ENCODE measurements at regions not wholly inside any gene's neighbourhood (a gene's known extent, or its start where the extent isn't known, plus 50 kb on each side); places are given as distances from the start of the nearest gene placed in this dataset.

DNA sequence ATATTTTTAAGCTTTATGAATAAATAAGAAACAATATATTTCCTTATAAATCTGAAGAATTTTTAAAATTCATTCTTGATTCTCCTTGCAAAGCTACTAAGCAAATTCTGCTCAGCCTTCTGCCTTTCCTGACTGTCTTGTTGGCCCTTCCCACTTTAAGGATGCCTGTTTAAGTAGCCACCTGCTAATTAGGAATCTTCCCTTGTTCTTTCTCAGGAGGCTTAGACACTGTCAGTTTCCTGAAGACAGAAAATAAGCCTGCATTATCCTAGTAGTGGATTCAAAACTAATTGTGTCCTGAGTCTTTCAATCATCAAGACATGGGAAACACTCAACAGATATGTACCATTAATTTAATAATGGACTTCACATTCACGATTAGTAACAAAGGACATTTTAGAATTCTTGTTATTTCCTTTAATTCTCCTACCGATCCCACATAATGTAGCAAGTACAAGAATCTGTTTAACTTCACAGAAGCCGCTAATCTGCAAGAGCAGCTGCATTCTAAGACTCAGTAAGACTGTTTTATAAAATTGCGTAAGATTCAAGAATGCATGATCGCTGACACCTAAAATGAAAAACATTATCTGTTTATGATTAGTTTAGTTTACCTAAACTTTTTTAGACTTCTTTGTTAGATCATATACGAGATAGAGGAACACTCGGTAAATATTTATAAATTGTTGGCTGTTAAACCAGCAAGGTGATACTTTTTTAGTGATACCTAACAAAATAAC is 445.4 kb upstream of the DSEL start:
- H3K27me3 ChIP-seq (replicated peaks; ENCODE audit: control insufficient read depth, insufficient read depth, low read length) = no peaks in the 10 kb centered on the region
- no peaks in the 10 kb centered on the region for H3K36me3 ChIP-seq (ENCODE audit: control insufficient read depth, insufficient read depth, low read length)
- TF ChIP-seq, protein P1, sequence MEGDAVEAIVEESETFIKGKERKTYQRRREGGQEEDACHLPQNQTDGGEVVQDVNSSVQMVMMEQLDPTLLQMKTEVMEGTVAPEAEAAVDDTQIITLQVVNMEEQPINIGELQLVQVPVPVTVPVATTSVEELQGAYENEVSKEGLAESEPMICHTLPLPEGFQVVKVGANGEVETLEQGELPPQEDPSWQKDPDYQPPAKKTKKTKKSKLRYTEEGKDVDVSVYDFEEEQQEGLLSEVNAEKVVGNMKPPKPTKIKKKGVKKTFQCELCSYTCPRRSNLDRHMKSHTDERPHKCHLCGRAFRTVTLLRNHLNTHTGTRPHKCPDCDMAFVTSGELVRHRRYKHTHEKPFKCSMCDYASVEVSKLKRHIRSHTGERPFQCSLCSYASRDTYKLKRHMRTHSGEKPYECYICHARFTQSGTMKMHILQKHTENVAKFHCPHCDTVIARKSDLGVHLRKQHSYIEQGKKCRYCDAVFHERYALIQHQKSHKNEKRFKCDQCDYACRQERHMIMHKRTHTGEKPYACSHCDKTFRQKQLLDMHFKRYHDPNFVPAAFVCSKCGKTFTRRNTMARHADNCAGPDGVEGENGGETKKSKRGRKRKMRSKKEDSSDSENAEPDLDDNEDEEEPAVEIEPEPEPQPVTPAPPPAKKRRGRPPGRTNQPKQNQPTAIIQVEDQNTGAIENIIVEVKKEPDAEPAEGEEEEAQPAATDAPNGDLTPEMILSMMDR (IDR thresholded peaks at IDR 0.05; ENCODE audit: insufficient read depth, low read length, poor library complexity, severe bottlenecking) = no peak
- H3K4me3 ChIP-seq (replicated peaks; ENCODE audit: low read depth, low read length) = no peak overlapping the region
- no peak for DNase-seq (ENCODE audit: extremely low read depth, insufficient read length)

DNA sequence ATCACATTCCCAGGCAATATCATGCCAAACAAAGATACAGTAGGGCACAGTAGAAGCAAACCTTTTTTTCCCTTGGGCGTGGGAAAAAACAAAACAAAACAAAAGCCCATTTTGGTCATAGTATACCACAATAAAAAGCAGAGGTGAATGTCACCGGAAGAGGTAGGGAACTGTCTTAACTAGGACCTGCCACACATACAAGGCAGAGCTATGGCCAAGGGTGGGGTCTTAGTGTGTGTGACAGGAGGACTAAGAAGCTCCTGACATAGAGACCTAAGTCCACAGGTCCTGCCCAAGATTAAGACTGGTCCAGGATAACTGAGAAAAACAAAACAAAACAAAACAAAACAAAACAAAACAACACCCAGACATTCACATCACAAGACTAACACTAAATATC is 441.2 kb upstream of the DSEL start:
- Histone ChIP-seq H3K4me3 (replicated peaks; ENCODE audit: low read depth, low read length) (no peak overlapping the region), H3K27me3 (replicated peaks; ENCODE audit: control insufficient read depth, insufficient read depth, low read length) (no peaks in the 10 kb centered on the region), H3K36me3 (ENCODE audit: control insufficient read depth, insufficient read depth, low read length) (no peaks in the 10 kb centered on the region)
- no peak for DNase-seq (ENCODE audit: extremely low read depth, insufficient read length)
- TF ChIP-seq, protein P1 (IDR thresholded peaks at IDR 0.05; ENCODE audit: insufficient read depth, low read length, poor library complexity, severe bottlenecking) = no peak

DNA sequence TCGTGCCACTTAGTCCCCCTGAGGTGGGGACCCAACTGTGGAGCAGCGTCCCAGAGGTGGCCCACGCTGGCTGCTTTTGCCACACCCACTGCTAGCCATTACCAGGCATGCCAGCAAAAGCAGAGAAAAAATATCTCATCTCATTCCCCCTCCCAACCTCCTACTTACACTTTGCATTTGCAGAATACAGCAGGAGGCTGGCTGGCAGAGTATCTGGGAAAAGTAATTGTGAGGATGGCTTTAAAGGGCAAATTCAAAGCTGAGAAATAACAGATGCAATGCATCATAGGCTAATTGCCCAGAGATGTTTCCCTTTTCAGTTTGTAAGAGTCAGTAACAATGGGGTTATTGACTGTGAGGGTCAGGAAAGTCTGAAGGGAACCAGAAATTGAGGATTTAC is 438.1 kb upstream of the DSEL start:
- TF ChIP-seq, protein P1 (IDR thresholded peaks at IDR 0.05; ENCODE audit: insufficient read depth, low read length, poor library complexity, severe bottlenecking) = no peak
- Histone ChIP-seq H3K36me3 (ENCODE audit: control insufficient read depth, insufficient read depth, low read length) (no peaks in the 10 kb centered on the region), H3K27me3 (replicated peaks; ENCODE audit: control insufficient read depth, insufficient read depth, low read length) (no peaks in the 10 kb centered on the region), H3K4me3 (replicated peaks; ENCODE audit: low read depth, low read length) (no peak overlapping the region)
- no peak for DNase-seq (ENCODE audit: extremely low read depth, insufficient read length)

DNA sequence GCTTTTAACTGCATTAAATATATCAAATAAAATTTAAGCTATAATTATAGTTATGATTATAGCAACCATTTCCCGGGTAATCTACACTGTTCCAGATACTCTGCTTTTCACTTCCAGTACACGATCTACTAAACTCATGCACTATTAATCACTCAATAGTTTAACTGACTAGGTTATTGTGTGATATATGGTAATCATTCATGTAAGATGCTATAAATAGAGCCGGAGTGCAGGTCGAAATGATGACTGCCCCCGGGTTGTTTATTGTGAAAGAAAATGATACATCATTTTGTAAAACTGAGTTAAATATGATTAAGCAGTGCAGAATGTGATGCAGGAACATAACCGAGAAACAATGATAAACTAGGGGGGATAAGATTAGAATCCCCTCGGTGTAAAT is 434.6 kb upstream of the DSEL start:
- Histone ChIP-seq H3K4me3 (replicated peaks; ENCODE audit: low read depth, low read length) (no peak overlapping the region), H3K36me3 (ENCODE audit: control insufficient read depth, insufficient read depth, low read length) (no peaks in the 10 kb centered on the region), H3K27me3 (replicated peaks; ENCODE audit: control insufficient read depth, insufficient read depth, low read length) (no peaks in the 10 kb centered on the region)
- DNase-seq (ENCODE audit: extremely low read depth, insufficient read length) = no peak
- TF ChIP-seq, protein P1 (IDR thresholded peaks at IDR 0.05; ENCODE audit: insufficient read depth, low read length, poor library complexity, severe bottlenecking) = no peak

DNA sequence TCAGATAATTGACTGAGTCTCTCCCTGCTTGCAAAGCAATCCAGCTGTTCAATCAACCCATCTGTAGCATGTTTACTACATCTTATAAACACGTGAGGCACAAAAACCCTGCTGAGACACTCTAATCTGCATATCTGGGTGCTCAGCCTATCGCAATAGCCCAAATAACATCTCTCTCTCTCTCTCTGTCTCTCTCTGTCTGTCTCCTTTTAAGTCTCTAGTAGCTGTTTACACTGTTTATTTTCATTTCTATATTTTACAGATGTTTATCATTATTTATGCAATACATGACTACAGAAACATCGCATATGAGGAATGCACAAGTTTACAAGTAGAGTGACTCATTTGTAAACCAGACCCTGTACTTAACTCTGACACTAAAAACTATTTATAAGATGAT is 422.1 kb upstream of the DSEL start:
- Histone ChIP-seq H3K36me3 (ENCODE audit: control insufficient read depth, insufficient read depth, low read length) (no peaks in the 10 kb centered on the region), H3K4me3 (replicated peaks; ENCODE audit: low read depth, low read length) (no peak overlapping the region), H3K27me3 (replicated peaks; ENCODE audit: control insufficient read depth, insufficient read depth, low read length) (no peaks in the 10 kb centered on the region)
- TF ChIP-seq, protein P1 (IDR thresholded peaks at IDR 0.05; ENCODE audit: insufficient read depth, low read length, poor library complexity, severe bottlenecking) = no peak
- no peak for DNase-seq (ENCODE audit: extremely low read depth, insufficient read length)

DNA sequence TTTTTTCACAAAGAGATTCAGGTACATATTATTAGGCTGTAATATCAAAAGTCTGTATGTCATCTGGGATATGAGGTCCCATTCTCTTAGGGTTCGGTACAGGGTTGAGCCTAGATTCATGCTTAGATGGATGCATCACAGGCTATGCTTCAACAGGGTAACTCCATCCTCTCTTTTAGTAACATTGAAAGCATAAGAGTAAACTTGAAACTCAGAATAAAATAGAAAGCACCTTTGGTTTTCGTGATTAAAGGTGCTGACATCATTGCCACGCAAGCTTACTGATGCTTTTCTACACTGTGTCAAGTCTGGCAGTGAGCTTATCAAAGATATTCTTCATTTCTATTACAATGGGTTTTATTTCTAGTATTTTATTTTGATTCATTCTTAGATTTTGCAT is 419.1 kb upstream of the DSEL start:
- Histone ChIP-seq H3K27me3 (replicated peaks; ENCODE audit: control insufficient read depth, insufficient read depth, low read length) (no peaks in the 10 kb centered on the region), H3K4me3 (replicated peaks; ENCODE audit: low read depth, low read length) (no peak overlapping the region), H3K36me3 (ENCODE audit: control insufficient read depth, insufficient read depth, low read length) (no peaks in the 10 kb centered on the region)
- TF ChIP-seq, protein P1 (IDR thresholded peaks at IDR 0.05; ENCODE audit: insufficient read depth, low read length, poor library complexity, severe bottlenecking) = no peak
- DNase-seq (ENCODE audit: extremely low read depth, insufficient read length) = no peak

Measured in GM06990 (cell line).